GM12878 (cell line): ENCODE measurements at regions not wholly inside any gene's neighbourhood (a gene's known extent, or its start where the extent isn't known, plus 50 kb on each side); places are given as distances from the start of the nearest gene placed in this dataset.

Experiments
- ATAC-seq: fragments of 200-7000 bp; cut with Tn5 transposase; 3 replicates; pipeline ENCODE4 v1.9.1; 2020; ENCODE audit warnings: mild to moderate bottlenecking, moderate library complexity
- BruUV-seq: library from RNA; stranded (reverse); fragments of 400-500 nt; replicated peaks from 2 replicates; lab custom pipeline; 2021; lab: Mats Ljungman, UMichigan
- CTCF ChIA-PET: fragments of 300-600 bp; sonication (Branson Sonifier 250); formaldehyde crosslinking; extraction: SDS; loops from one replicate; lab custom pipeline; 2021; ENCODE audit warnings: inconsistent platforms; lab: Yijun Ruan, JAX
- POLR2A ChIA-PET: fragments of 350-600 bp; formaldehyde crosslinking; extraction: SDS; loops from one replicate; lab custom pipeline; 2021; ENCODE audit warnings: inconsistent platforms; lab: Charles Lee
- RAD21 ChIA-PET: fragments of 300-600 bp; sonication (Branson Sonifier 250); formaldehyde crosslinking; loops from one replicate; lab custom pipeline; 2023; ENCODE audit warnings: antibody characterized with exemption; ENCODE audit not compliant: unreplicated experiment; lab: Charles Lee
- SMC1A ChIA-PET: fragments of 300-600 bp; sonication (Branson Sonifier 250); formaldehyde crosslinking; loops from one replicate; lab custom pipeline; 2023; ENCODE audit not compliant: unreplicated experiment, uncharacterized antibody; lab: Charles Lee
- DNase-seq: peaks from one replicate; pipeline ENCODE4 v3.0.0-alpha.2; 2011; ENCODE audit warnings: low read depth, low spot score
- FAIRE-seq: peaks from 3 replicates; lab custom pipeline; 2011; peaks lifted over from hg19 to GRCh38; lab: Jason Lieb, UNC
- H2AFZ ChIP-seq: 2 replicates; pipeline ENCODE4 v1.6.0; 2011; ENCODE audit warnings: low read depth, low read length, control low read depth; ENCODE audit not compliant: control insufficient read depth
- H3K27ac ChIP-seq: 2 replicates; pipeline ENCODE4 v1.5.1; 2011; ENCODE audit warnings: control low read depth; ENCODE audit not compliant: control insufficient read depth, insufficient read depth
- H3K27me3 ChIP-seq, 2 experiments: replicated peaks in 1 of 2; 2 replicates each; pipeline versions ENCODE4 v1.6.0 to v1.6.1; 2011; ENCODE audit warnings: low read length in 1 of 2; ENCODE audit not compliant: control insufficient read depth in 2 of 2, insufficient read depth in 2 of 2
- H3K36me3 ChIP-seq, 2 experiments: 2 replicates each; pipeline ENCODE4 v1.5.1; 2011; ENCODE audit warnings: low read length in 1 of 2; ENCODE audit not compliant: control insufficient read depth in 2 of 2, insufficient read depth in 2 of 2
- H3K4me1 ChIP-seq: 2 replicates; pipeline ENCODE4 v1.6.1; 2011; ENCODE audit warnings: mild to moderate bottlenecking, low read length, moderate library complexity, mixed read lengths; ENCODE audit not compliant: control insufficient read depth, insufficient read depth
- H3K4me2 ChIP-seq: 2 replicates; pipeline ENCODE4 v1.6.0; 2011; ENCODE audit warnings: control low read depth; ENCODE audit not compliant: control insufficient read depth, insufficient read depth
- H3K4me3 ChIP-seq: fragments of 200-600 bp; sonication (generic); 2 replicates; pipeline ENCODE4 v1.5.1; 2016
- H3K79me2 ChIP-seq: 2 replicates; pipeline ENCODE4 v1.6.0; 2011; ENCODE audit warnings: low read length; ENCODE audit not compliant: control insufficient read depth, insufficient read depth
- H3K9ac ChIP-seq: 2 replicates; pipeline ENCODE4 v1.8.0; 2011; ENCODE audit warnings: low read length, control low read depth, mixed read lengths; ENCODE audit not compliant: control insufficient read depth, insufficient read depth
- H3K9me3 ChIP-seq: replicated peaks from 3 replicates; pipeline ENCODE4 v1.5.1; 2011; ENCODE audit warnings: mild to moderate bottlenecking, low read length; ENCODE audit not compliant: control insufficient read depth, insufficient read depth
- H4K20me1 ChIP-seq: 2 replicates; pipeline ENCODE4 v1.6.0; 2011; ENCODE audit not compliant: control insufficient read depth, insufficient read depth
- CREB1 ChIP-seq: IDR thresholded peaks from 2 replicates; pipeline ENCODE4 v1.6.1; 2012; ENCODE audit warnings: low read depth, mild to moderate bottlenecking, inconsistent platforms
- CREM ChIP-seq: IDR thresholded peaks from 2 replicates; pipeline ENCODE4 v1.6.1; 2014; ENCODE audit warnings: antibody characterized with exemption, low read depth
- E2F8 ChIP-seq: fragments of 450-650 bp; IDR thresholded peaks from 2 replicates; pipeline ENCODE4 v1.6.1; 2018; ENCODE audit warnings: mild to moderate bottlenecking, low read depth, moderate library complexity; ENCODE audit not compliant: partially characterized antibody
- FOXM1 ChIP-seq: IDR thresholded peaks from 2 replicates; pipeline ENCODE4 v1.6.1; 2012; ENCODE audit warnings: low read depth, mild to moderate bottlenecking, inconsistent platforms, low read length, moderate library complexity
- HDAC6 ChIP-seq: fragments of 200-600 bp; sonication (generic); IDR thresholded peaks from one replicate; pipeline ENCODE4 v1.8.0; 2017; ENCODE audit warnings: antibody characterized with exemption; ENCODE audit not compliant: unreplicated experiment
- MYB ChIP-seq: fragments of 150-350 bp; IDR thresholded peaks from 2 replicates; pipeline ENCODE4 v1.6.1; 2014; ENCODE audit warnings: mild to moderate bottlenecking, low read depth, low read length, borderline replicate concordance
- NBN ChIP-seq: fragments of 450-650 bp; IDR thresholded peaks from 2 replicates; pipeline ENCODE4 v1.6.1; 2016
- NR2C1 ChIP-seq: fragments of 450-650 bp; IDR thresholded peaks from 2 replicates; pipeline ENCODE4 v1.6.1; 2017; ENCODE audit warnings: antibody characterized with exemption, mild to moderate bottlenecking, moderate library complexity
- SREBF1 ChIP-seq: IDR thresholded peaks from 2 replicates; pipeline ENCODE4 v1.6.1; 2012; ENCODE audit warnings: mild to moderate bottlenecking, low read length
- SRF ChIP-seq, 2 experiments: IDR thresholded peaks; 2 replicates each; pipeline ENCODE4 v1.6.1; 2011; ENCODE audit warnings: low read depth in 2 of 2, low read length in 2 of 2, mild to moderate bottlenecking in 1 of 2, moderate library complexity in 1 of 2
- TARDBP ChIP-seq: IDR thresholded peaks from 2 replicates; pipeline ENCODE4 v1.6.1; 2016; ENCODE audit warnings: borderline replicate concordance
- WGBS: methylation state at CpG from one replicate; pipeline ENCODE4 v1.1.6; 2016; ENCODE audit warnings: low lambda C conversion rate; ENCODE audit not compliant: insufficient replicate concordance, insufficient coverage; ENCODE audit errors: missing lambda C conversion rate; 5-methylcytosine and 5-hydroxymethylcytosine counted together
- in situ Hi-C: fragments of 300-500 bp; cut with MboI; formaldehyde crosslinking; loops from 9 replicates; pipeline ENCODE4 v1.14.3; 2018; ENCODE audit warnings: mixed read lengths
- intact Hi-C: fragments of 100-400 bp; cut with micrococcal nuclease; formaldehyde crosslinking; loops from one replicate; pipeline ENCODE4 v1.14.2; 2022; ENCODE audit not compliant: unreplicated experiment

DNA sequence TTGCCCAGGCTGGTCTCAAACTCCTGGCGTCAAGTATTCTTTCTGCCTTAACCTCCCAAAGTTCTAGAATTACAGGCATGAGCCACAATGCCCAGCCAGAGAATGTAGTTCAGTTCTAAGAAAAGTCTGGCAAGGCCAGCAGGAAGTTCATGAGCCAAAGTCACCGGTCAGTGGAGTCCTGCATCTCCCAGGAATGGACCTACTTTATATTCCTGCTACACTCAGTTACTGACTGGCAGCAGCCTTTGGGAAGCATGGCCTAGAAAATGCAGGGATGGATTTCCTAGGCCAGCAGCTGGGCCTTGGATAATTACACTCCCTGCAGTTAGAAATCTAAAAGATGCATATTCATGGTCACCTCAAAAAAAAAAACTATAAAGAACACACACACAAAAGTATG is 135.7 kb downstream of the CAAP1 start:
- Histone ChIP-seq H4K20me1 (no peaks in the 10 kb centered on the region), H3K4me2 (no peak overlapping the region), H3K9ac (no peak overlapping the region), H3K79me2 (no peaks in the 10 kb centered on the region), H3K27me3 (no peaks in the 10 kb centered on the region), H3K9me3 (no peaks in the 10 kb centered on the region), H3K36me3 (no peaks in the 10 kb centered on the region), H3K4me3 (no peak overlapping the region), H3K27ac (no peak overlapping the region), H2AFZ (no peak overlapping the region), H3K4me1 (no peaks in the 10 kb centered on the region)
- ChIA-PET SMC1A (no interaction called here), POLR2A (no interaction called here), CTCF (interaction anchor here (0.6 kb wide), 1 partner anchor 26 kb away, joined by 3 read pairs; no protein-coding TSS in a partner anchor), RAD21 (no interaction called here)
- BruUV-seq, result no TSS peak
- in situ Hi-C loops (no loop called here), intact Hi-C loops (no loop called here)
- DNase-seq, result no peak
- 73% methylated on average over 2 of the region's 2 CpGs for WGBS
- no peak for TF ChIP-seq MYB
- no peak for TF ChIP-seq NBN
- no peak for TF ChIP-seq SREBF1
- no peak for TF ChIP-seq FOXM1
- TF ChIP-seq E2F8, result no peak
- no peak for TF ChIP-seq TARDBP
- TF ChIP-seq CREM, result no peak
- no peak for TF ChIP-seq SRF (IDR thresholded peaks at IDR 0.05; ENCODE audit: low read depth in 2 of 2, low read length in 2 of 2)
- TF ChIP-seq CREB1, result no peak
- no peak for TF ChIP-seq HDAC6
- TF ChIP-seq NR2C1, result no peak
- no peak for ATAC-seq
- FAIRE-seq, result no peak
